RKO (cell line): ENCODE measurements at regions not wholly inside any gene's neighbourhood (a gene's known extent, or its start where the extent isn't known, plus 50 kb on each side); places are given as distances from the start of the nearest gene placed in this dataset.
A peak's percentile ranks its signal among the peaks of the same experiment; 100 is the strongest.
"Not testable (repeated sequence)": the region's sequence is repeated elsewhere in the genome, so short reads cannot be mapped to it uniquely, and the experiment has no call there.

Source experiments
- DNase-seq: peaks from one replicate; pipeline ENCODE4 v3.0.0-alpha.2; 2016; ENCODE audit warnings: low spot score

GRCh38 chr3:150328654-150329040, 79.5 kb upstream of the TSC22D2 start:
- no peak for DNase-seq

DNA sequence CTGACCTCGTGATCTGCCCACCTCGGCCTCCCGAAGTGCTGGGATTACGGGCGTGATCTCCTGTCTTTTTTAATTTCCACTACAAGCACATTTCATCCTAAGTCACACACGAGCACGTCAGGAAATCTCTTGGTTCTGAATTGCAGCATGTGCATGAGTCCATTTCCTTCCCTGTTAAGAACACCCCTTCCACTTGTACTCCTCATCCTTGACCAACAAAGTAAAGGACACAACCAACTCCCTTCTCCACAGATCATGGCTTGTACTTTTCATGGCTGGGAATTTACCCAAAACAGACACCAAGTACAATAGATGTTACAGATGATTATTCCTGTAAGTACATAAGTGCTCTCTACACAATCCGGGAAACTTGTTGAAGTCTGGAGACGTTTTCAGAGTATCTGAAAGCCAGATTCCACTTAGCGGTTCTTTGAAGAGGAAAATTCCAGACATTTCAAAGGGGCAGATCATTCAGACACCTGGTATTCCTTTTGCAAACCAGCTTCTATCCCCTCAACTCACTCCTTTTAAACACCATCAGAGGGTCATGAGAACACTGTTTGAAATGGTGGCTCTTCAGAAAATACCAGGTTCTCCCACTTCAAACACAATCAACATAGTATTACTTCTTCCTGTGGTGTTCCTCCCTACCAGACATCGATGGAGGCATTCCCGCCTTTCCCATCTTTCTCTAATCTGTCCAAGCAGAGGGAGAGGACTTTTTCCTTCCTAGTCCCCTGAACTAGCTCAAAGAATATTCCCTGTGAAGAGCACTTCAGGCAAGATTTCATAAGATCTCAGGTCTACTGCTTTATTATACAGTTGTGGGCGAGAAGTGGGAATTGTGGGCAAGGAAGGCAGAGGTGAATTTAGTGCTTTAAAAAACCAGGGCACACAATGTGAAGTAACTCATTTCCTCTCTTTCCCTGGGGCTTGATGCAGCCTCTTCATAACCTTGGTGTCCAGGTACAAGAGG, 80.1 kb upstream of the TSC22D2 start:
- no peak for DNase-seq

GRCh38 chr3:150324788-150325187, 83.3 kb upstream of the TSC22D2 start:
- peak; percentile 29 for DNase-seq

DNA sequence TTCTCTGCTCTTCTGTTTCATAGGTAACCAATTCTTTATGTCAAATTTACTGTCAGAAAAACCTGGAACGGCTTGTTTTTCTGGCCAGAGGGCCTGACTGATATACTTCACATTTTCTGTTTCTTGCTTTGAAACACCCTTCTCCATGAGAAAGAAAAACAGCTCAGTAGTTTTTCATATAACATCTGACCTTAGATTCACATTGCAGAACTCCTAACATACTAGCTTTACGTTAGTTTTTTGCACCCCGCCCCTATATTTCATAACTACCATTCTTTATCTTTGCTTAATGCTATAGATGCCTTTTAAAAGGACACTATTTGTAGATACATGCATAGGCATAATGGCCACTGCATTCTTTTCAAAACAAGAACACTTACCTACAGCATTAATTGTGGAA, 83.9 kb upstream of the TSC22D2 start:
- DNase-seq, result no peak

DNA sequence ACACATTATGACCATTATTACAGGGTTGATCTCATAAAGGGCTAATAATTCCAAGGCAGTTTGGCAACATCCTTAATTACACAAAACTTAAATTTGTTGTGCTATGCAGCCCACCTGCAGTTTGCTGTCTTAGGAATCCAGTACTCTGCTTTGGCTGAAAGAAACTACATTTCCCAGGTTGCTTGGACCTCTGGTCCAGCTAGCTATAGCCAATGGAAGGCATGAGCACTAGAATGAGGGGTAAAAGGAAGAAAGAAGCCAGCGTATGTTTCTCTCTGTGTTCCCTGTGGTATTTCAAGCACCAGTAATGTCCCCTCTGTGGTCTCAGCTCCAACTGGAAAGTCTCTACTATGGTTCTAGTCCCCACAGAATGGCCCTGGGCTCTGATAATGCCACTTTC, 84.3 kb upstream of the TSC22D2 start:
- DNase-seq, result no peak

- not testable (repeated sequence) for DNase-seq
Observed at GRCh38 chr3:150323091-150323490, 85.0 kb upstream of the TSC22D2 start.

DNA sequence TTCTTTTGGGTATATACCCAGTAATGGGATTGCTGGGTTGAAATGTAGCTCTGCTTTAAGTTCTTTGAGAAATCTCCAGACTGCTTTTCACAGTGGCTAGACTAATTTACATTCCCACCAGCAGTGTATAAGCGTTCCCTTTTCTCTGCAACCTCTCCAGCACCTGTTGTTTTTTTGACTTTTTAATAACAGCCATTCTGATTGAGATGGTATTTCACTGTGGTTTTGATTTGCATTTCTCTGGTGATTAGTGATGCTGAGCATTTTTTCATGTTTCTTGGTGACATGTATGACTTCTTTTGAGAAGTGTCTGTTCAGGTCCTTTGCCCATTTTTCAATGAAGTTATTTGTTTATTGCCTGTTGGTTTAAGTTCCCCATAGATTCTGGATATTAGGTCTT, 87.1 kb upstream of the TSC22D2 start:
- not testable (repeated sequence) for DNase-seq

- DNase-seq, result peak; percentile 97
Observed at GRCh38 chr3:150319900-150320299, 88.2 kb upstream of the TSC22D2 start.

GRCh38 chr3:150317469-150317868, 90.6 kb upstream of the TSC22D2 start:
- no peak for DNase-seq

- DNase-seq, result no peak
Observed at GRCh38 chr3:150315721-150316120, 92.4 kb upstream of the TSC22D2 start.

DNA sequence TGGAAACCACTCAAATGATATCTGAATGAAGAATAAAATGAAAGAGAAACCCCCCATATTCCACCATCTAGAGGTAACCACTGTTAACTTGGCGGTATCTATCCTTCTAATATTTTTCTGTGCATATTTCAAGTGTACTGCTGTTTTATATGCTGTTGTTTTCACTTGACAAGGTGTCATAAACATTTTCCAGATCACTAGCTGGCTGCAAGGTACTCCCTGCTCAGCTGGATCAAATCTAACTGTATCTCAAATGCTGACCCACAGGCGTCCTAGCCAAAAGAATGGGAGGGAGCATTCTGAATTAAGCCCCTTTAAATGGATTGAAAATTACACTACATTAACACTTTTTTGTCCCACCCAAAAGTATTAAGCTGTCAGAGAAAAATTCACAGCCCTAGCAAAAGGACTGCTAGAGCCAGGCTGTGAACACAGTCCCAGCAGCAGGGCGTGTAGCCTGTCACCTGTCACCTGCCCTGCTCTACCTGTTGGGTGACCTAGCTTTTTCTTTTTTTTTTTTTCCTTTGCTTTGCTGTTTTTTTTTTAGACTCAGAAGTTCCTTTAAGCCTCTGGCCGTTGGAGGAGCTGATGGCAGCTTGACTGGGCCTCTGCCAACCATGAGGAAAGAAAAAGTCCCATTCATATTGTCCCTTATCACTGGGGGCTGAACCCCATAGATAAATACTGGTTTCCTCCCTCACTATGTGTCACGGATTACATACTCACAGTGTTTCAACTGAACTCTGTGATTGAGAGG, 93.7 kb upstream of the TSC22D2 start:
- no peak for DNase-seq

GRCh38 chr3:150312018-150312657, 96.0 kb upstream of the TSC22D2 start:
- DNase-seq, result peak; percentile 41

GRCh38 chr3:150311156-150311555, 96.9 kb upstream of the TSC22D2 start:
- no peak for DNase-seq

- DNase-seq, result peak; percentile 19
Observed at GRCh38 chr3:150309557-150309956, 98.5 kb upstream of the TSC22D2 start.

- DNase-seq, result no peak
Observed at GRCh38 chr3:150309257-150309542, 98.9 kb upstream of the TSC22D2 start.

- no peak for DNase-seq
Observed at GRCh38 chr3:150308481-150309256, 99.4 kb upstream of the TSC22D2 start.

DNA sequence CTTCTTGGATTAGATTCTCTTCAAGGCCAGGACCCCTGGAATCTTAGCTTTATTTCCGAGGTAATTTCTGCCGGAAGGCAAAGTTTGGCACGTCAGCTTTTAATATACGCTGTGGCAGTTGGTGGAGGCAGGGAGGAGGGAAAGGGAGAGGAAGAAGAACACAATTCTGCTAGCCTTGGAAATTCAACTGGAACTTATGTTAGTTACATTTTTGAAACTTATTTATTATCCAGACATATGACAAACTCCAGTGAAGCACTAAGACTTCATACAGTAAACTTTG, 100.1 kb upstream of the TSC22D2 start:
- no peak for DNase-seq

- no peak for DNase-seq
Observed at GRCh38 chr3:150307311-150308036, 100.6 kb upstream of the TSC22D2 start.

- no peak for DNase-seq
Observed at GRCh38 chr3:150306906-150307305, 101.2 kb upstream of the TSC22D2 start.

GRCh38 chr3:150306083-150306482, 102.0 kb upstream of the TSC22D2 start:
- DNase-seq, result no peak

- DNase-seq, result peak; percentile 70
Observed at GRCh38 chr3:150303768-150304167, 104.3 kb upstream of the TSC22D2 start.

DNA sequence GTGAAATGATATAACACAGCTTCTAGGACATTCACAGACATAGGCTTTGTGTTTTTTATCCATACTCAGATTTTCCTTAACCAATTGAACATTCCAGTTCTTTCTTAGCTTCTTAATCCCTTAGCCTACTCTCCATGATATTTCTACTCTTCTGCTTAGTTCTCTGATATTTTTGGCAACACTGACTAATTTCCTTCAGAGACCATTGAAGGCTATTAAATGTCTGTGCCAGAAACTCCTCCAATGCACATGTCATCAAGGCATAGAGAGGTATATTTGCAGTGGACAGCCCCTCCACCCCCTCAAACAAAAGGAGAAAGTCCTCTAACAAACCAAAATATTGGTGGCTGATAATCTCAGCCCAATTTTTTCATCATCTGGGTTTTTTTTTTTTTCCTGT, 105.9 kb upstream of the TSC22D2 start:
- DNase-seq, result no peak
